ENCODE measurements at regions not wholly inside any gene's neighbourhood (a gene's known extent, or its start where the extent isn't known, plus 50 kb on each side); places are given as distances from the start of the nearest gene placed in this dataset.

DNA sequence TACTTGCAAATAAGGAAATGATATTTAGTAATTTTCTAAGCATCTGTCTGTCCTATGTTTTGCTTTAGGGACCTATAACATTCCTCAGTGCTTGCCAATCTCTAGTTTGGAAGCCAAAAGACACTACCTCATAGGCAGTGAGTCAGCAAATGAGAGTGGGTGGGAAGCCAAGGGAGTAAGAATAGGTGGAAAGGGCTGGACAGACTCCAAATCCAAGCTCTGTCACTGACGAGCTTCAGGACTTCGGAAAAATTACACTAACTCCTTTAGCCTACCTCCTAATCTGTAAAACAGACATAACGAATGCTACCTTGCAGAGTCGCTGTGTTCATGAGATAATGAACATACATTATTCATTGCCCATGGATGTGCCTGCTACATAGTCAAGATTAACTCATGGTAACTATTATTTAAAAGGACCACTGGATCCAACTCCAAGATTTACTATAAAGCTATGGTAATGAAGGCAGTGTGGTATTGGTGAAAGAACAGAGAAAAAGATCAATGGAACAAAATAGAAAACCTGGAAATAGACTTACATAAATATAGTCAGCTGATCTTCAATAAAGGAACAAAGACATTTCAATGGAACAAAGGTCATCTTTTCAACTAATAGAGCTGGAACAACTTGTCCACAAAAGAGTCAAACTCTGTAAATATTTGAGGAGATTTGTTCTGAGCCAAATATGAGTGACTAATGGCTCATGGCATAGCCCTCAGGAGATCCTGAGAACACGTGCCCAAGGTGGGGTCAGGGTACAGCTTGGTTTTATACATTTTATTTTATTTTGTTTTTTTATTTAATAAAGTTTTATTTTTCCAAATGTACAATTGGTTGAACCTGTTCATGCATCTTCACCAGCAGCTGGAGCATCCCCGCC, 64.1 kb downstream of the FAM50B start:
- DNase-seq (ENCODE audit: low spot score) (no peak), ATAC-seq (no peak)
- POLR2A ChIA-PET = no interaction called here
- H3K27me3 Mint-ChIP-seq (ENCODE audit: low read depth) = peaks cover 20% of the 10 kb centered on the region
- peaks cover 35% of the 10 kb centered on the region for H3K9me3 Mint-ChIP-seq
- H3K27ac Mint-ChIP-seq = no peak overlapping the region
- CTCF ChIA-PET = interaction anchor here (1.0 to 4.8 kb wide), 4 partner anchors 20 to 242 kb away, joined by 3 to 31 read pairs (median 6); partner anchors contain the start of gene FAM50B
- H3K4me1 Mint-ChIP-seq = peaks cover 26% of the 10 kb centered on the region
- TF ChIP-seq OVOL2 (CRISPR knock-in tag; IDR thresholded peaks at IDR 0.05; ENCODE audit: borderline replicate concordance) = no peak
- TF ChIP-seq ETV6 (CRISPR knock-in tag; IDR thresholded peaks at IDR 0.05) = no peak
- no peak for TF ChIP-seq ZMAT4 (CRISPR knock-in tag; IDR thresholded peaks at IDR 0.05)
- no peak for TF ChIP-seq TEAD4 (CRISPR knock-in tag; IDR thresholded peaks at IDR 0.05)
- TF ChIP-seq KAT7 (CRISPR knock-in tag; IDR thresholded peaks at IDR 0.05; ENCODE audit: borderline replicate concordance) = no peak
- TF ChIP-seq RORB (CRISPR knock-in tag; IDR thresholded peaks at IDR 0.05) = no peak
- no peak overlapping the region for H3K4me3 Mint-ChIP-seq
- peaks cover 22% of the 10 kb centered on the region for H3K36me3 Mint-ChIP-seq

DNA sequence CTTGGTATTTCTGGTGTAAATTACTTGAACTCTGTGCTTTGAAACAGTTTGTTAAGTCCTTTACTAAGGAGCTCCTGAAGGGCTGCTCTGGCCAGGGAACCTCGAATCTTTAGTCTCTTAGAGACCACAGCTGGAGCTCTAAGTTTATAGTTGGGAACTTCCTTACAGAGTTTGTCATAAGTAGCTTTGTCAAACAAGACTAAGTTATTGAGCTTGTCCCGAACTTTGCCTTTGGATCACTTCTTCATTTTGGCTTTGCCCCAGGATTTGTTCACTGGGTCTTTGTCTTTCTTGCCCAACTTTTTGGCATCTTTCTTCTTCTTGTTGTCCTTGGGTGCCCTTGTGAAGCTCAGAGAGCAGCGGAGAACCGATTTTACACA, 64.8 kb downstream of the FAM50B start:
- POLR2A ChIA-PET = interaction anchor here (0.6 kb wide), 1 partner anchor 901 kb away, joined by 6 read pairs; no protein-coding TSS in a partner anchor
- H3K27me3 Mint-ChIP-seq (ENCODE audit: low read depth) = peaks cover 20% of the 10 kb centered on the region
- CTCF ChIA-PET = interaction anchor here (1.0 to 1.3 kb wide), 3 partner anchors 19 to 242 kb away, joined by 3 to 7 read pairs (median 4); partner anchors contain the start of gene FAM50B
- no peak for ATAC-seq
- no peak for DNase-seq (ENCODE audit: low spot score)
- H3K4me3 Mint-ChIP-seq = no peak overlapping the region
- peaks cover 27% of the 10 kb centered on the region for H3K36me3 Mint-ChIP-seq
- H3K4me1 Mint-ChIP-seq = peaks cover 26% of the 10 kb centered on the region
- TF ChIP-seq ETV6 (CRISPR knock-in tag; IDR thresholded peaks at IDR 0.05) (no peak), JAZF1 (CRISPR knock-in tag; IDR thresholded peaks at IDR 0.05) (no peak), SMAD4 (CRISPR knock-in tag; IDR thresholded peaks at IDR 0.05) (no peak), NR2C2 (CRISPR knock-in tag; IDR thresholded peaks at IDR 0.05) (no peak), ZBTB43 (CRISPR knock-in tag; IDR thresholded peaks at IDR 0.05) (no peak), STAT6 (CRISPR knock-in tag; conservative IDR thresholded peaks at IDR 0.05; ENCODE audit: low read depth) (no peak), TCF7 (CRISPR knock-in tag; IDR thresholded peaks at IDR 0.05; ENCODE audit: low read depth) (no peak), KAT7 (CRISPR knock-in tag; IDR thresholded peaks at IDR 0.05; ENCODE audit: borderline replicate concordance) (no peak), GRHL2 (CRISPR knock-in tag; IDR thresholded peaks at IDR 0.05; ENCODE audit: insufficient replicate concordance, severe bottlenecking) (no peak), ZNF232 (CRISPR knock-in tag; IDR thresholded peaks at IDR 0.05) (no peak), NFATC4 (CRISPR knock-in tag; IDR thresholded peaks at IDR 0.05) (no peak), RELA (CRISPR knock-in tag; IDR thresholded peaks at IDR 0.05; ENCODE audit: borderline replicate concordance) (no peak)
- TF ChIP-seq, protein P1, sequence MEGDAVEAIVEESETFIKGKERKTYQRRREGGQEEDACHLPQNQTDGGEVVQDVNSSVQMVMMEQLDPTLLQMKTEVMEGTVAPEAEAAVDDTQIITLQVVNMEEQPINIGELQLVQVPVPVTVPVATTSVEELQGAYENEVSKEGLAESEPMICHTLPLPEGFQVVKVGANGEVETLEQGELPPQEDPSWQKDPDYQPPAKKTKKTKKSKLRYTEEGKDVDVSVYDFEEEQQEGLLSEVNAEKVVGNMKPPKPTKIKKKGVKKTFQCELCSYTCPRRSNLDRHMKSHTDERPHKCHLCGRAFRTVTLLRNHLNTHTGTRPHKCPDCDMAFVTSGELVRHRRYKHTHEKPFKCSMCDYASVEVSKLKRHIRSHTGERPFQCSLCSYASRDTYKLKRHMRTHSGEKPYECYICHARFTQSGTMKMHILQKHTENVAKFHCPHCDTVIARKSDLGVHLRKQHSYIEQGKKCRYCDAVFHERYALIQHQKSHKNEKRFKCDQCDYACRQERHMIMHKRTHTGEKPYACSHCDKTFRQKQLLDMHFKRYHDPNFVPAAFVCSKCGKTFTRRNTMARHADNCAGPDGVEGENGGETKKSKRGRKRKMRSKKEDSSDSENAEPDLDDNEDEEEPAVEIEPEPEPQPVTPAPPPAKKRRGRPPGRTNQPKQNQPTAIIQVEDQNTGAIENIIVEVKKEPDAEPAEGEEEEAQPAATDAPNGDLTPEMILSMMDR (IDR thresholded peaks at IDR 0.05) = no peak
- TF ChIP-seq, protein P2, sequence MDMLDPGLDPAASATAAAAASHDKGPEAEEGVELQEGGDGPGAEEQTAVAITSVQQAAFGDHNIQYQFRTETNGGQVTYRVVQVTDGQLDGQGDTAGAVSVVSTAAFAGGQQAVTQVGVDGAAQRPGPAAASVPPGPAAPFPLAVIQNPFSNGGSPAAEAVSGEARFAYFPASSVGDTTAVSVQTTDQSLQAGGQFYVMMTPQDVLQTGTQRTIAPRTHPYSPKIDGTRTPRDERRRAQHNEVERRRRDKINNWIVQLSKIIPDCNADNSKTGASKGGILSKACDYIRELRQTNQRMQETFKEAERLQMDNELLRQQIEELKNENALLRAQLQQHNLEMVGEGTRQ (CRISPR knock-in tag; IDR thresholded peaks at IDR 0.05) = no peak
- TF ChIP-seq, protein P3, sequence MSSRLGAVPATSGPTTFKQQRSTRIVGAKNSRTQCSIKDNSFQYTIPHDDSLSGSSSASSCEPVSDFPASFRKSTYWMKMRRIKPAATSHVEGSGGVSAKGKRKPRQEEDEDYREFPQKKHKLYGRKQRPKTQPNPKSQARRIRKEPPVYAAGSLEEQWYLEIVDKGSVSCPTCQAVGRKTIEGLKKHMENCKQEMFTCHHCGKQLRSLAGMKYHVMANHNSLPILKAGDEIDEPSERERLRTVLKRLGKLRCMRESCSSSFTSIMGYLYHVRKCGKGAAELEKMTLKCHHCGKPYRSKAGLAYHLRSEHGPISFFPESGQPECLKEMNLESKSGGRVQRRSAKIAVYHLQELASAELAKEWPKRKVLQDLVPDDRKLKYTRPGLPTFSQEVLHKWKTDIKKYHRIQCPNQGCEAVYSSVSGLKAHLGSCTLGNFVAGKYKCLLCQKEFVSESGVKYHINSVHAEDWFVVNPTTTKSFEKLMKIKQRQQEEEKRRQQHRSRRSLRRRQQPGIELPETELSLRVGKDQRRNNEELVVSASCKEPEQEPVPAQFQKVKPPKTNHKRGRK (CRISPR knock-in tag; IDR thresholded peaks at IDR 0.05; ENCODE audit: borderline replicate concordance) = no peak
- no peak overlapping the region for H3K27ac Mint-ChIP-seq
- peaks cover 39% of the 10 kb centered on the region for H3K9me3 Mint-ChIP-seq

All from WTC11 (cell line).